A673 (cell line): ENCODE measurements at regions not wholly inside any gene's neighbourhood (a gene's known extent, or its start where the extent isn't known, plus 50 kb on each side); places are given as distances from the start of the nearest gene placed in this dataset.

Experiments
- EZH2 ChIP-seq: fragments of 200-600 bp; sonication (generic); IDR thresholded peaks from 2 replicates; pipeline ENCODE4 v1.6.1; 2017; ENCODE audit warnings: borderline replicate concordance, low read depth, mild to moderate bottlenecking, mixed read lengths, antibody characterized with exemption, low read length; ENCODE audit not compliant: poor library complexity, severe bottlenecking
- TF ChIP-seq, protein P1 (sequence below): fragments of 300-800, 200-600 bp; sonication (generic); conservative IDR thresholded peaks from 2 replicates; pipeline ENCODE4 v1.5.1; 2017; ENCODE audit warnings: low read depth, mild to moderate bottlenecking, antibody characterized with exemption, low read length, moderate library complexity, mixed read lengths

DNA sequence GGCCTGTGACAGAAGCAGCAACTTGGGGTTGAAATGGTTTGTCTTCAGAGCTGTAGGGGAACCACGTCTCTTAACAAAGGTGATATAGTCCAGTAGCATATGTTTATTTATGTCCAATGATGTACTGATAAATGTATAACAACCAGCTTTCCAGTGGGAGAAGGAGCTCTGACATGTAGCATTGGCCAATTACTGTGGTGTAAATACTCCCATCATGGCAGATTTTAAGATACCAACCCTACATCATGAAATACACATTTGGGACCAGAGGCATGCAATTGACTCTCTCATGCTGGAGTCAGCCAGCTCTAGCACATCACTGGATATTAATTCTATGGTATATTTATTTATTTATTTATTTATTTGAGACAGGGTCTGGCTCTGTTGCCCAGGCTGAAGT lies 50.6 kb upstream of the CHST11 start:
- TF ChIP-seq, protein P1, sequence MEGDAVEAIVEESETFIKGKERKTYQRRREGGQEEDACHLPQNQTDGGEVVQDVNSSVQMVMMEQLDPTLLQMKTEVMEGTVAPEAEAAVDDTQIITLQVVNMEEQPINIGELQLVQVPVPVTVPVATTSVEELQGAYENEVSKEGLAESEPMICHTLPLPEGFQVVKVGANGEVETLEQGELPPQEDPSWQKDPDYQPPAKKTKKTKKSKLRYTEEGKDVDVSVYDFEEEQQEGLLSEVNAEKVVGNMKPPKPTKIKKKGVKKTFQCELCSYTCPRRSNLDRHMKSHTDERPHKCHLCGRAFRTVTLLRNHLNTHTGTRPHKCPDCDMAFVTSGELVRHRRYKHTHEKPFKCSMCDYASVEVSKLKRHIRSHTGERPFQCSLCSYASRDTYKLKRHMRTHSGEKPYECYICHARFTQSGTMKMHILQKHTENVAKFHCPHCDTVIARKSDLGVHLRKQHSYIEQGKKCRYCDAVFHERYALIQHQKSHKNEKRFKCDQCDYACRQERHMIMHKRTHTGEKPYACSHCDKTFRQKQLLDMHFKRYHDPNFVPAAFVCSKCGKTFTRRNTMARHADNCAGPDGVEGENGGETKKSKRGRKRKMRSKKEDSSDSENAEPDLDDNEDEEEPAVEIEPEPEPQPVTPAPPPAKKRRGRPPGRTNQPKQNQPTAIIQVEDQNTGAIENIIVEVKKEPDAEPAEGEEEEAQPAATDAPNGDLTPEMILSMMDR: no peak
- no peak for TF ChIP-seq EZH2
